Germinal center (tissue), 1 donor: ENCODE measurements at regions not wholly inside any gene's neighbourhood (a gene's known extent, or its start where the extent isn't known, plus 50 kb on each side); places are given as distances from the start of the nearest gene placed in this dataset.
"Not testable (repeated sequence)": the region's sequence is repeated elsewhere in the genome, so short reads cannot be mapped to it uniquely, and the experiment has no call there.

Source experiments
- DNase-seq: peaks from one replicate; pipeline ENCODE4 v3.0.0; 2012; ENCODE audit warnings: mixed read lengths, low spot score

- no peak for DNase-seq
Observed at GRCh38 chr13:72586518-72586917, 140.9 kb downstream of the MZT1 start.

DNA sequence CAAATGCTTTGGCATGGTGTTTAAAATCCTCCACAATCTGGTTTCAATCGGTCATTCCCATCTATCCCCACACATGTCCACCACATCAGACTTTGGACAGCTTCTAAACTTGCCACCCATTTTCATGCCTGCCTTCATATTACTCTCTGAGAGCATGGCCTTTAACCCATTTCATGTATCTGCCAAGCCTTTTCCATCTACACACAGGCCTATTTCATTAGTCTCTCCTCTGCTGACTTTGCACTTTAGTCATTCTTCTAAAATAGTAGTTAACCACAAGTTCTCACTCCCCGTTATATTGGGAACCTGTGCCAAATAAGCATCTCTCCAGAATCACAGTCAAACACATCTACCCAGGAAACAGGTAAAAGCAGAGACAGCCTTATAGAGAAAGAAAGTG, 142.2 kb downstream of the MZT1 start:
- no peak for DNase-seq

DNA sequence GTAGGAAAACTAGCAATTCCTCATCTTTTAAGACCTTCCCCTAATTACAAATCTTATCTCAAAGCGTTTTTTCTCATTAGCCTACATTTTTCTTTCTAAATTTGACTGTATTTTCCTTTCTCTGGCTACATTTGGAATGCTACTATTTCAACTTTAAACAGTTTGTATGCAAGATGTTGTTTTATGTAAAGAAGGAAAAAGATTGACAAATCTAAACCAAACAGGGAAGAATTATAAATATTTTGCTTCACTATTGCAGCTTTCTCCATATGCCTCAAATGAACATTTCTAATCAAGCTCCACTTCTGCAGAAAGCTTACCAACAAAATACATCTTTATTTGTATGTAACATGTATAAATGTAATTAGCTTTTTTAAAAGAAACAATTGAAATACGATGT, 156.2 kb downstream of the MZT1 start:
- no peak for DNase-seq

DNA sequence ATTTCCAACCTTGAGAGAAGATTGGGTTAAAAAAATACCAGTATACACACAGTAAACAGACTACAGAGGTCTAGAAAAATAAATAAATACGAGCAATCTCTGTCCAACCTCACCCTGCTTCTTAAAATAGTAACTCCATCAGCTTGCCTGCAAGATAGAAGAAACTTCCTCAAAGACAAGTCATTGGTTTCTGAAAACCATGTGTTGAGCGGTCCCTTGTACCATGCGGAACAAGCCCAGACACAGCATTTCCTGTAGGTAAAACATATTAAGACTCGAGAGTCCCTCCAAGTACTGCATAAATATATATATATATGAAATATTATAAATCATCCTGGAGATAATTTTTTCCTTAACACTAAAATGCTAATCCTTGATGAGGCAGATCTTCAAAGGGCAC, 157.4 kb downstream of the MZT1 start:
- no peak for DNase-seq

DNA sequence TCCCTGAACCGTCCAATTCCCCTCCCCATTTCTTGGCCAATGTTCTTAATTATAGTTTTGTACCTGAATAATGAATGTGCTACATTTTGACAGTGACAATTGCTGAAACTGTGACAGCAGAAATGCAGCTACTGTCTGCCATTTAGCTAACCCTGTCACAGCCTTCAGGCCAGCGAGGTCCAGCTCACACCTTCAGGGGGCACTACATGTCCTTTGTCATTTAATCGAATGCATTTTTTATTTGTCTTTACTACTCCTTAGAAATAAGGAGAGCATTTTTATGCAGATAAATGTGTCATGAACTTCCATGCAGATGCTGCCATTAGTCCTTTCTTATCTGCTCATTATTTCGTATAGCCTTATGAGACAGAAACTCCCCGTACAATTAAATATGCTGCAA, 159.9 kb downstream of the MZT1 start:
- no peak for DNase-seq

GRCh38 chr13:72566526-72566925, 160.9 kb downstream of the MZT1 start:
- DNase-seq = no peak

GRCh38 chr13:72565893-72566292, 161.5 kb downstream of the MZT1 start:
- no peak for DNase-seq

GRCh38 chr13:72562686-72563085, 164.7 kb downstream of the MZT1 start:
- no peak for DNase-seq

DNA sequence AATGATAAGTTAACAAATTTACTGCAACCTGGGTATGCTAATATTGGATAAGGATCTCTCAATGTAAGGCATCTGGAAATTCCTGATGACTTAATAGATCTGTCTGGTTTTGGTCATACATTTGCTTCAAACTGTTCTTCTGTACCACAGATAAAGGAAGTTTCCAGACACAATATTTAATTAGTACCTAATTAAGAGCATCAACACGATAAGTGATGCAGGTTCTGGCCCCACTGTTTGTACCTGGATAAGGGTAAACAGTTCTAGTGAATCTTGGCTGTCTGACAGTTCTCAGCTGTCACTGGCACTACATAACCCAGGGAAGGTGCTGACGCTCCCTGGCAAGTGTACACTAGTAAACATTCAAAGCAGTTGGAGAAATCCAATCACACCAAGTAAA, 165.6 kb downstream of the MZT1 start:
- DNase-seq = no peak

GRCh38 chr13:72559716-72560115, 167.7 kb downstream of the MZT1 start:
- no peak for DNase-seq

GRCh38 chr13:72556945-72557344, 170.5 kb downstream of the MZT1 start:
- no peak for DNase-seq

DNA sequence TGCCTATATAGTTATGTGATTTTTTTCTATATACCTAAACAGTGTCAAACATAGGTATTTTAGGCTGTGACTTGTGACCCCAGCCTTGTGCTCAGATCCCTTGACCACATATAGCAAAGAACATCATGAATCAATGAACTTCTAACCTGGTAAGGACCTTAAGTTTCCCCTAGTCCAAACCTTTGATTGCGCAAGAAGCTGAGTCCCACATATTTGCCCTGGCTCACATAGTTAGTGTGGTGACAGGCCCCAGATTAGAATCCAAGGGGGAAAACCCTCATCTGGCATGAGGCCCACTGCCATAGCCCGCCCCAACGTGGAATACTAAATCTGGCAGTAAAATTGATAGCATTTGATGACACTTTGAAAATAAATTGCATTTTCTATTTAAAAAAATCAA, 171.8 kb downstream of the MZT1 start:
- no peak for DNase-seq

GRCh38 chr13:72552731-72553130, 174.7 kb downstream of the MZT1 start:
- DNase-seq = no peak

GRCh38 chr13:72545895-72546294, 181.5 kb downstream of the MZT1 start:
- not testable (repeated sequence) for DNase-seq

GRCh38 chr13:72545030-72545719, 182.3 kb downstream of the MZT1 start:
- no peak for DNase-seq

- no peak for DNase-seq
Observed at GRCh38 chr13:72544042-72544441, 183.4 kb downstream of the MZT1 start.

- DNase-seq = no peak
Observed at GRCh38 chr13:72542241-72542640, 185.2 kb downstream of the MZT1 start.

DNA sequence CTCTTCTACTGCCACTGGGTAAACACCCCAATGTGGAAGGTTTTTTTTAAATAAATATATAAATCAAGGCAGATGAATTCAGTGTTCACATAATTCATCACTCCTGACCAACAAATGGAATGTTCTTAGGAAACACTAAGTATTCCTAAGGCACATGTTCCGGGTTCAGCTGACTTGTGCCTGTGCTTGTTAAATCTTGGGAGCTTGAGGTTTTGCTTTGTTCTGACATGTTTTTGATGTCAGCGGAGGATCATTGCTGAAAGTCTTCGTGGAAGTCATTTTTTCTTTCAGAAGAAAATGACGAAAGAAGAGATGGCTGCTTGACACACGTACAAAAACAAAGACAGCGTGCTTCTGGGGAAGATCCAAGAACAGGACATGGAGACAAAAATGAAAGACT, 185.8 kb downstream of the MZT1 start:
- DNase-seq = no peak

DNA sequence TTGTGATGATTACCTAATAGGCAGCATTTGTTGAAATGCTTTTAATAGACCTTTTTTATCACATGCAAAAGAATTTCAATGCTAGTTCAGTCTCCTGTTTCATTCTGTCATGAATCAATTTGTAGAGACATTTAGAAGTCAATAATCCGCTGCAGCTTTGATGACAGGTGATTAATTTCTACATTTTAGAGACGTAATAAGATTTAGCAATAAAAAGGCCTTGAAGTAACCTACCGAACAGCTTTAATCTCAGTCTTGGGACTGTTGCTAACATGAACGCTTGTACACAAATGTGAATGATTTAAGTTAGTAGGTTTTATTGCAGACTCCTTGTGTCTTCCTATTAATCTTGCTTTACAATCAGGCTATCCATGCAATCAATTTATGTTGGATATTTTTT, 186.5 kb downstream of the MZT1 start:
- DNase-seq = no peak

- DNase-seq = no peak
Observed at GRCh38 chr13:72539925-72540324, 187.5 kb downstream of the MZT1 start.

DNA sequence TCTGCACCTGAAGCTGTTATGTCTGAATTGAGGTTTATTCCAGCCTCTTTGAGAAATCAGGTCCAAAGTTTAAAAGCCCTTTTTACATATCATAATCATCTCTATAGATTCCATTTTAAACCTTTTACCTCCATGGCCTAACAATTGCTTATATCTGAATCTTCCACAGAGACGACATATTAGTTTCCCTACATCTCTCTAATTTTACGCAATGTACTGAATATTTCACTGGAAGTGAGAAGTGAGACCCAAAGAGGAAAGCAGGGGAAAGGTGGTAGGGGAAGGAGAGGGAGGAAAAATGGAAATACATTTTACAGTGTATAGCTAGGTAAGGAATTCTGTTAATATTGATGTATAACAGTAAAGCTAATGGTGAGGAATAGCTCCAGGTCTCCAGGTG, 189.6 kb downstream of the MZT1 start:
- no peak for DNase-seq

GRCh38 chr13:72537395-72537780, 190.0 kb downstream of the MZT1 start:
- no peak for DNase-seq

DNA sequence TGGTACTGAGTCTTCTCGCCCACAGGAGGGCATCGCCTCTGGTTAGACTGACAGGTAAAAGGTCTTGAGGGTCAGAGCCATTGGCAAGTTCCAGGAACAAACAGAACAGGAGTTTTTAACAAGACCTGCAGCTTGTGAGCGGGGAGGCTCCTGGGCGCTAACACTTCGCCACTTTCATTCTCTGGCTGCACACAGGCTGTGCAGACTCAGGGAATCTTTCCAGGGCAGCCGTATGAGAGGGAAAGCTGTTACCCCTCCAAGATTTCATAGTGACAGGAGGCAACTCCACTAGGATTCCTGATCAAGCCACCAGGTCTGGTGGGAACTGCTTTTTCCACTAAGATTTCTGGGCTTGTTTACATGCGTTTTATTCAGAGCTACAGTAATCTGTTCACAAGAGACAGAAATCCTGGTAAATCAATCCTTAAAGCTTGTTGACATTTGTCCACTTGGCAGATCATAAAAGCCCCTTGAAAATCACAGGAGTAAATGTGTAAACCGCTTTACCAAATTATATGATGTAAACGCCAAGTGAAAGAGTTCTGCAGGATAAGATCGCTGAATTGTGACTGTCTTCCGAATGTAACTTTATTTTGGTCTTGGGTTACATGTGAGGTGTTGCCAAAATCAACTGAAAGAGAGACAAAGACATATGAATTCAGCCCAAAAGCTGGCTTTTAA, 190.6 kb downstream of the MZT1 start:
- DNase-seq = no peak
